GM18520 (cell line): ENCODE measurements at regions not wholly inside any gene's neighbourhood (a gene's known extent, or its start where the extent isn't known, plus 50 kb on each side); places are given as distances from the start of the nearest gene placed in this dataset.

Source experiments
- ATAC-seq: cut with Tn5 transposase; IDR thresholded peaks from one replicate; pipeline ENCODE4 v1.9.1; 2021; ENCODE audit not compliant: unreplicated experiment

DNA sequence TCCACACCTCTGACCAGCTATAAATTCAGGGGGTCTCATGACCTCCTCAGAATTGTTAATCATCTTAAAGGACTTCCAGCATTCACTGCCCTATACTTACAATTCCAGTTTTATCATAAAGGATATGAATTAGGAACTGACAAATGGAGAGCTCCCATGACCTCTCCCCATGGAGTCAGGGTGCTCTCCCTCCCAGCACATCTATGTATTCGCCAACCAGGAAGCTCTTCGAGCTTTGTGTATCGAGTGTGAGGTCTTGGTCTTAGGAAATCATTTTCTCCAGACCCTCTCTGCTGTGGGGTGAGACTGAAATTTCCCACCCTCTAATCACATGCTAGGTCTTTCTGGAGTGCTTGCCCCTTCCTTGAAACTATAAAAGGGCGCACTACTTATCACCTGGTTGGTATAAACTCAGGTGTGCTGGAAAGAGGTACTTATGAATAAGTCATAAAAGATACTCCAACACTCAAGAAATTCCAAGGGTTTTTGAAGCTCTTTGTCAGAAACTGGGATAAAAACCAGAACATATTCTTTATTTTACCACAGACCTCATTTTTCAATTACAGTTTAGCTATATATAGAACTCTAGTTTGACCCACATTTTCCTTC lies 238.4 kb upstream of the OPRM1 start:
- no peak for ATAC-seq

DNA sequence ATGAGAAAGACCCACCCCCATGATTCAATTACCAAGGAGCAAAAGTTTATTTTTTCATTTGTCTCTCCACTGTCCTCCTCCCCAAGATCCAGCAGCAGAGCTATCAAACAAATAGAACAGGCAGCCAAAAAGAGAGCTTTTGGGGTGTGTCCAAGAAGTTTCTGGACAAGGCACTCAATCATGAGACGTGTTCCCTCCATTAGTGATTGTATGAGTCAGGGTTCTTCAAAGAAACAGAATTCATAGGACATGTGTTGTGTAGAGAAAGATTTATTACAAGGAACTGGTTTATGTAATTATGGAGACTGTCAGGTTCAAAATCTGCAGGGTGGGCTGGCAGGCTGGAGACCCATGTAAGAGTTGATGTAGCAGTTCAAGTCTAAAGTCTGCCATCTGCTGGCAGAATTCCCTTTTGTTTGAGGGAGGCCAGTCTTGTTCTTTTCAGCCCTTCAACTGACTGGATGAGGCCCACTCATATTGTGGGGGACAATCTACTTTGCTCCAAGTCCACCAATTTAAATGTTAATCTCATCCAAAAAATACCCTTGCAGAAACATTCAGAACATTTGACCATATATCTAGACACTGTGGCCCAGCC lies 248.1 kb upstream of the OPRM1 start:
- no peak for ATAC-seq

DNA sequence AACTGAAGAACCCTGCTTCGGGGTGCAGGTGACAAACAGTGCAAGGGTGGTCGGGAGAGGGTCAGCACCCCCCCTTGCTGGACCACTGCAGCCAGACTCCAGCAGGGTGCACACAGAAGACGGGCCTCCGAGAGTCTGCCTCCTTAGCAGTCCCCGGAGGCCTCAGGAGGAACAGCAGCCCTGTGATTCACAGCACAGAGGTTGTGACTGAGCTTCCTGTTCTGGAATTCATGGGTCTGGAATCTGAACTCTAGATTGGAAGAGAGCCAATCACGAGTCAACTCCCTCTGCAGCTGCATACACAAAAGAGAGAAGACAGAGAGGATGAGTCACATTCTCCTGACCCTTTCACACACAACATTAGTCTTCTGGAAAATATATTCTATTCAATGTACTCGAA lies 249.0 kb upstream of the OPRM1 start:
- ATAC-seq: no peak

DNA sequence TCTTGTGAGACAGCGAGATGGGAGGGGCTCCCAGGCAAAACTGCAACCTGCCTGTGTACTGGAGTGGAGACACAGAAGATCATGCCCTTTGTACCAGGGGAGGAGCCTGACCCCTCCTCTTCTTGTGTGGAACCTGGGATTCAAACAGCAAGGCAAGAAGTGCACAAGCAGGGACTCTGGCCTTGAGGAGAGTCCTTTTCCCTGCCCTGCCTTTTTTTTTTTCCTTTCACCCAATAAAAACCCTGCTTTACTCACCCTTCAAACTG lies 251.8 kb upstream of the OPRM1 start:
- no peak for ATAC-seq

DNA sequence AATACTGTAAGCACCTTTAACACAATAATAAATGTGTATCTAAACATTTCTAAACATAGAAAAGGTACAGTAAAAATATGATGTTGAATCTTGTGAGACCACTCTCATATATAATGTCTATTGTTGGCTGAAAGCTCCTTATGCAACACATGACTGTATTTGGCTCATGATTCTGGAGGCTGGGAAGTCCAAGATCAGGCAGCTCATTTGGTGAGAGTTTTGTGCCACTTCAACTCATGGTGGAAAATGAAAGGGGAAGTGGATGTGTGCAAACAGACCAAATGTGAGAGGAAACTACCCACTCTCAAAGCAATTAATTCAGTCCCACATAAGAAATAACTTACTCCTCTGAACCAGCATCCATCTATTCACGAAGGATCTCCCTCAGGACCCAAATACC lies 257.7 kb upstream of the OPRM1 start:
- ATAC-seq: no peak

DNA sequence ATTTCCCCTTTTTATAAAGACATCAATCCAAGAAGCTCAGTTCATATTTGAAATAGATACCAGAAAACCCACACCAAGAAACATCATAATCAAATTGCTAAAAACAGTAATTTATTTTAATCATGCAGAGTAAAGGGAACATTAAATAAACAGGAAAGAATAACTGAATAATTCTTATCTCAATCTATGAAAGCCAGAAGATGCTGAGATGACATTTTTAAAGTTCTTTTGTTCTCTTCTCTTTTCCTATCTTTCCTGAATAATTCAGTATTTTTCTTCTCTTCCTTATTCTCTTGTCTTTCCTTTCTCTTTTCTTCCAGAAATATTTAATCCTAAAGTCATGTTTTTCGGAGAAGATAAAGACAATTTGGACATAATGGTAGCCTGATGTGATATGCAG lies 259.0 kb upstream of the OPRM1 start:
- no peak for ATAC-seq

DNA sequence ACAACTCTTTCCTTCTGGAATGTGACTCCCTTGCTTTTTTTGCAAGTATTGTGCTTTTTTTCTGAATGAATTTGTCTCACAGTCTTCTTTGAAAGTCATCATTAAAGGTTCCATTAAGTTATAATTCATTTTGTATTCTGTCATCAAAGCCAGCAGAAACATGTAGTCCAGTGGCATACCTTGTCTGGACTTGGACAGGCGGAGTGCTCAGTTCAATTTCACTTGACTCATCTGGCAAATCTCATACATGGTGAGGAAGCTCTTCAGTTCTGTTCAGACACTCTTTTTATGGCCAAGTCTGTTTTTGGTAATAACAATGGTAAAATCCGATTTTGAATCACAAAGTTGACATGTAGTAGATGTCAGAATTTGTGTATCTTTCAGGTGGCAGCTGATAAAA lies 260.8 kb upstream of the OPRM1 start:
- ATAC-seq: no peak

DNA sequence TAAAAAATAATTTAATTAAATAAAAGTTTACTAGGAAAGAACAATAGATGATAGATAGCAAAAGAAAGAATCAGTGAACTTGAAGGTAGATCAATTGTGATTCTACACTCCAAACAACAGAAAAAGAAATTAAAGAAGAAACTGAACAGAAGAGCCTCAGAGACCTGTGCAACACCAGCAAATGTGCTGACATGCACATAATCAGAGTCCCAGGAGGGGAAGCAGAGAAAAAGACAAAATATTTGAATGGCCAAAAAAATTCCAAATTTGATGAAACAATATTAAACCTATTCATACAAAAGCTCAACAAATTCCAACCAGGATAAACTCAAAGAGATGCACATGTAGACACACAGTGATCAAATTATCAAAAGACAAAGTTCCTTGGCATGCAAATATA lies 267.5 kb upstream of the OPRM1 start:
- ATAC-seq: no peak

DNA sequence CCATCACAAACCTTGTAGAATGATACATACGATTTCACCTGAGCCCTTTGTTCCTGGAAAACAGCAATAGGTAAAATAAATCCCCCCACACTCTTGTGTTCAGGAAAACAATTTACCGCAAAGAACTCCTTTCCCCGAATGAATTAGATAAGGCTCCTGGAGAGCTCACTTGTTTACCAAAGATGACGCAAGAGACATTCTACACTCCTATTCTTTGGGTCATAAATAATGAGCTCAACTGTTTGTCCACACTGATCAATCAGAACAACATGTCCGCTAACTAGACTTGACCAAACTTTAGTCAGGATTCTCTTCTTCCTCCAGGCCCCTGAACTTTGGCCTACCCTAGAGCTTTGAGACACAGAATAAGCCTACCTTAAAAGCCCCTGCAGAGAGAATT lies 271.9 kb upstream of the OPRM1 start:
- no peak for ATAC-seq

DNA sequence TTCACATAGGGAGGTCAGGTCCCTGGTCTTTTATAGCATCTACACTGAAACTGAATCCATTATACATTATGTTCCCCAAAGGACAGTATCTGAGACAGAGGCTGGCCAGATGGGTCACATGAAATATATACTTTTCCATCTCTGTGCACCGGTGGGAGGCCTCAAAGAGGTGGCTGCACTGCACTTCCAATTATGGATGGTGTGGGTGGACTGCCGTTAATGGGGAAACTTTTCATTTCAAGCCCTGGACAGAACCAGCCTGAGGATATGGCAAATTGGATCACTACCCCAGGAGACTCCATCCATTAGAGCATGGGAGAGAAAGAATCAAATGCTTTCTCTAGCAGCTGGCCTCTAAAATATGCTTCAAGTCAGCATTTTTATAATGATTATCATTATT lies 280.5 kb upstream of the OPRM1 start:
- ATAC-seq: no peak

DNA sequence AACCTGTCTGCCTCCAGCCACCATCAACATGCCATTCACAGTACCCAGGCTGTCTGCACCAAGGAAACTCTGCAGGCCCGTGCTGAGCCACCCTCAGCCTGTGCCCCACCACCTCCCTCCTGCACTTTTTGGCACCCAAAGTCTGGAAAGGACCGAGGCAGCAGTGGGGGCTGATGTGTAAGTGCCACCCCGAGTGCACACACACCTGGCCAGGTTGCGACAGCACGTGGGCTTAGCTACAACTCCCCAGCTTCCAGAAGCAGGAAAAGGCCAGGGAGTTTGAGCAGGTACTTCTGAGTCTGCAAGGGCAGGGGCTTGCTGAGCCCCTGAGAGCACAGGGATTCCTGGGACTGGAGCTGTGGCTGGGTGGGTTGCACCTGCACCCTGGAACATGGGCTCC lies 303.3 kb upstream of the OPRM1 start:
- ATAC-seq: no peak

DNA sequence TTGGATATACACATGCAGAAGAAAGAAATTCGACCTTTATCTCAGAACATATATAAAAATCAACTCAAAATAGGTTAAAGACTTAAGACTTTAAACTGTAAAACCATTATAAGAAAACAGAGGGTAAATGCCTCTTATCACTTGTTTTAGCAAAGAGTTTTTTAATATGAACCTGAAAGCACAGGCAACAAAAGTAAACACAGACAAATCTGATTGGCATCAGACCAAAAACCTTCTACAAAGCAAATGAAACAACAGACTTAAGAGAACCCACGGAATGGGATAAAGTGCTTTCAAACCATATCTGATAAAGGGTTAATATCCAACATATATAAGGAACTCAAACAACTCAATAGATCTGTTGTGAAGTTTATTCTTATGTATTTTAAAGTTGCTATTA lies 309.9 kb upstream of the OPRM1 start:
- no peak for ATAC-seq

DNA sequence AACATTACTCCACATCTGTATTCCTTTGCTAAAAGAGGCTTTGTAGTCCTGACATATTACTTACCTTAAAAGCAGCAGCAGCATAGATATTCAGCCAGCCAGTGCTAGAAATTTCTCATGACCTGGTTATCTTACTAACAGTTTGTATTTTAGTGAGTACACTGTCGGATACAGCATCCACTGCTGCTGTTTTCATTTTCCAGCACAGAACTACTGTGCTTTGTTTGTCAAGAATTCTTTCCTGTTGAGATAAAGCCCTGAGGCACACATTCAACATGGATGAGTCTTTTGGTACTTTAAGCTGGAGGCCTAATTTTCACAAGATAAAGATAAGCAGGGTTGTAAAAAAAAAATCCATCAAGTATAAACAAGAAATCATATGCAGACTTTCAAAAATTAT lies 311.2 kb upstream of the OPRM1 start:
- ATAC-seq: no peak

DNA sequence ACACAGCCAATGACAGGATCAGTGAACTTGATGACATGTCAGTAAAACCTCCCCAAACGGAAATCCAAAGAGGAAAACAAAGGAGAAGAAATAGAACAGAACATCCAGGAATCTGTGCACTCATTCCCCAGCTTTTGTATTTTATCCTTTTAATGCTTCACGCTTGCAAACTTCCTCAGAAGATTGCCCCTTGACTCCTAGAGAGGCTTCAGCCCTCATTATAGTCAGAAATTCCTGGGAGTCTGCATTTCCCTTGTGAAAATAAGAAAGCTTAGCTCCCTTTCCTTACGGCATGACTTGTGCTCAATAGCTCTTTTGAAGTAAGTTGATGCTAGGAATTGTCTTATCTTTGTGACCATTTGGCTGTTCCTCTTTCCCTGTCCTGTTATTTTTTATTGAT lies 313.6 kb upstream of the OPRM1 start:
- ATAC-seq: no peak

DNA sequence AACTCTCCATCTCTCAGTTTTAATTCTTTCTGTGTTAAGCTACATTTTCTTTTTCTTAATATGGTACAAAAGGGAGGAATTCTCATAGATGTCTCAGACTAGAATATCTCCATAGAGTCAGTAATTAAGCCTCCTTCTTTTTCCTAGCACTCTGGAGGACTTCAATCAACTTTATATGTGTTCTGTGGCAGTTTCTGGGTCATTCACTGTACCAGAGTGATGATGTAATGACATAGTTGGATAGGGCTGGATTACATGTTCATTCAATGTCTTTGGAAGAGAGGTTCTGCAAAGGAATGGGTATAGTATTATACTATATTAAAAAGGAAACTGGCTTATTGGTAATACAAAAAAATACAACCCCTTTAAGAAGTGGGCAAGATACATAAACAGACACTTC lies 318.3 kb upstream of the OPRM1 start:
- ATAC-seq: no peak

DNA sequence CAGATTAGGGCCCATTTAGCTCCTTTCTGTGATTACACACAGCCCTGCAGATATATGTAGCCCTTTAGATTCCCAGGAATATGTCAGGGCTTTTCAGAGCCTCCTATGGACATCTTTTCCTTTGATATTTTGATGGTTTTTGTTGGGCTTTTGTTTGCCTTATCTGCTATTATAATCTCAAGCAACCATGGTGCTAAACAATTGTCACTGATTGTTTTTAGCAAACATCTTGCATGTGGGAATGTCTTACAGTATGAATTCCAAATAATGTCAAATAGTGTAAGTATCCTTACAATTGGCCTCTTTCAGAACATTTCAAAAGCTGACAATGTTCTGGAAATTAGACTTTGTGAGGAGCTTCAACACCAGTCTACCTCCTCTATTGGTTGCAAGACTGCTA lies 333.6 kb upstream of the OPRM1 start:
- ATAC-seq: no peak

DNA sequence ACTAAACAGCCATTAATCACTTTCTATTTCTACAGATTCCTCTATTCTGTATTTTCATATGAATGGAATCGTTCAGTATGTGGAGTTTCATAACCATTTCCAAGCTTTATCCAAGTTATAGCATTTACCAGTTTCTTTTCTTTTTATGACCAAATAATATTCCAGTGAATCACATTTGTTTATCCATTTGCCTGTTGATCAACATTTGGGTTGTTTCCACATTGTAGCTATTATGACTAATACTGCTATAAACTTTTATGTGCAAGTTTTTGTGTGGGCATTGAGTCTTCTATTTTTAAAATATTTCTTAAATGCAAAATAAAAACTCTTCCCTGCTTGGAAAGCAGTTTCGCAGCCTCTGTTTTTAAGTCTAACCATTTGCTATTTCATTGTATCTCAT lies 336.4 kb upstream of the OPRM1 start:
- ATAC-seq: no peak

DNA sequence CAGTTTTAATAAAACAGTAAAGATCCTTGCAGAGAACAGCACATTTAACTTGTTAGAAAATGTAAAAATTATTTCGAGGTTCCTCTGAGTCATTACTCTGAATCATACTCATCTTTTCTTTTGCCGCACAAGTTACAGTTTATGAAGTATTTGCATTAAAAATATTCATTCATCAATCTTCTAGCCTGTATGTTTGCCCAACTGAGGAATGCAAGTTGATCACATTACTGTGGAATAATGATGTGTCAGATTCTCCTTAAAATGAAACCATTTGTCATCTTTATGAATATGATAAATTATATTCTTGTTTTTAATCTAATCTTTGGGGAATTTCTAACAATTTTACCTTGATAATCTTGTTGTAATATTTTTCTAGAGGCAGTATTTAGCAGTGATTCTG lies 340.4 kb upstream of the OPRM1 start:
- no peak for ATAC-seq

DNA sequence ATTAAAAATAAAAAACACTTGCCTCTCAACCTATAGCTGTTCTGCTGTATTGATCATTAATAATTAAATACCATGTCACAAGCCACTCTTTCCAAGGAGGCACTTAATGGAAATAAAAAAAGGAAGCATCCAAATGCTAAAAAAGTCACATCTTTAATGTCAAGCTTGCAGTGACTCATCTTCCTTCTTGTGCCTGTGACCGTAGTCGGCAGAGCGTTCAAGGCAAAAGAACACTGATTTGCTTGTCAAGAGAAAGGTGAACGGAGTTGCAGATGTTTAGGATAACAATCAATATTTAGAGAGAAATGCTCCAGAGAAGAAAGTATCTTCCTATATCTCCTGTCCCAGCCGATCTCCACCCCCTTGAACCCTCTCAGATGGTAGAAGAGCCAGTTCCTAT lies 341.0 kb upstream of the OPRM1 start:
- ATAC-seq: no peak

DNA sequence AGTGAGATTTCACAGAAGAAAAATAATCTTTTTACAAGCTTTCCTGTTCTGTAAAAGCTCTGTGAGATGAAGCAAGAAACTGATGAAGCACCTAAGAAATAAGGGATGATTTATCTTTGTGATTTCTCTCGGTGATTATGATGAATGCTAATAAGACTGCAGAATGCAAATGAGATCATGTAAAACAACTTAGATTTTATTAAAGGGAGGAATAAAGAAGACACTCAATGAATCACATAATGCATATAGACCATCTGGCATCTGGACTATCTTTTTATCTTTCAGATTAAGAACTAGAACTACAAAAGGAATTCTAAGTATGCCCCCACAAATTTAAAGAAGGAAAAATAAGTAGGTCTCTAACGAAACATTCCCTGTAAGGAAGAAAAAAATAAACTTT lies 361.5 kb upstream of the OPRM1 start:
- no peak for ATAC-seq

DNA sequence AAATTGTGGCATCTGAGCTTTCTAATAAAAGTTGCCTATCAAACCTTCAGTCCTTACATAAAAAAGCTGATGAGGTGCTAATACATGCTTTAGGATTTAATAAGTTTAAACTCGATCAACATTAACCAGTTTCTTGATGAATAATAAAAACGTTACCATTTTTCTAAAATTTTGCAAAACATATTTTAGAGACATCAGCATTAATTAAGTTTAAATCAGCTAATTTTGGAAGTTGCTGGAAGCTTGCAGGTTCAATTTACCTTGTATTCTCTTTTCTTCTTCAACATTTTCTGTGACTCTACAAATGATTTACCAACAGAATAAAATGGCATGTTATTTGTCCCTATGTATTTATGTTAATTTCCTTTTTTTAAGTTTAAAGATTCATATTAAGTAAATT lies 365.3 kb upstream of the OPRM1 start:
- no peak for ATAC-seq

DNA sequence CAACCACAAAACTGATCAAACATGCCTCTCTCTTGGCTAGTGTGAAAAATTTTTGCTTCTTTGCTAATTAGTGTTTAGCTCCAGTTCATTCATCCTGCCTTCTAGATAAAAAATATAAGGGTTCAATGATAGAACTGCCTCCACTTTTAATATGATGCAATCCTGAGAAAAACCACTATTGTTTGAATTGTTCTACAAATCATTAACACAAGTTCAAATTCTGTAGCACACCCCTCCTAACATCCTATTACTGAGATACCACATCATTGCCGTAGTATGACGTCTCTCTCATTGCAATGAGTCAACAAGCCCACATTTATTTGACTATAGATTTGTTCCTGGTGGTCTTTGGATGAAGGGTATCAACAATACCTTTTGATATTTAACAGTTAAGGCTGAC lies 365.8 kb upstream of the OPRM1 start:
- ATAC-seq: no peak

DNA sequence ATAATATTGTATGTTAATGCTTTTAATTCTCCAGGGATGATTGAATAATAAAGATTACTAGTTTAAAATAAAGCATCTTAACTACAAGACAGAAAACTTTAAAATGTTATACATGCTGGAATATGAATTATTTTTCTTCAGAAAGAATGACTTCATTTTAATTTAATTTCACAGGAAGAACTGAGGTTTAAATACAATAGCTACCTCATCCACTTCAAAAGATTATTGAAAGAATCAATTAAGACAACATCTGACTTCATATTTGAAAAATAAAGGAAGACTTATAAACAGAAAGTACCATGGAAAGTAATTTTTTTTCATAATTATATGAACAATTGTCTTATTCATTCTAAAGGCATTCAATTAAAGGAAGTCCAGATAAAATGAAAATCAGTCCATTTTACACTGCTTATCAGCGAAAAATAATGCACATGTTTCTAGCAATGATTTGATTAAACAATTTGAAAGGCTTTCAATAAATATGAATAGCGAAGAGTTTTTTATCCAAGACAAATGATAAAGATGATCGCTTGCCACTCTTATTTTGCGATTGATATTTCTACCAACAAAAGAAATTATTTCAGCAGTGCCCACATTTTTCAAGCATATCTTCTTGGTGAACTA lies 368.5 kb upstream of the OPRM1 start:
- no peak for ATAC-seq
